OCI-LY1 (cell line): ENCODE measurements at regions not wholly inside any gene's neighbourhood (a gene's known extent, or its start where the extent isn't known, plus 50 kb on each side); places are given as distances from the start of the nearest gene placed in this dataset.

Experiments
- EZH2 ChIP-seq: fragments of 200-600 bp; sonication (generic), shearing (Covaris generic); IDR thresholded peaks from 2 replicates; pipeline ENCODE4 v1.8.0; 2017; ENCODE audit warnings: borderline replicate concordance, mixed run types, mild to moderate bottlenecking, antibody characterized with exemption, low read length, moderate library complexity, mixed read lengths
- TF ChIP-seq, protein P1 (sequence below): fragments of 200-600 bp; sonication (generic), shearing (Covaris generic); IDR thresholded peaks from 2 replicates; pipeline ENCODE4 v1.5.1; 2017; ENCODE audit warnings: mild to moderate bottlenecking, antibody characterized with exemption, low read length, moderate library complexity, mixed read lengths

DNA sequence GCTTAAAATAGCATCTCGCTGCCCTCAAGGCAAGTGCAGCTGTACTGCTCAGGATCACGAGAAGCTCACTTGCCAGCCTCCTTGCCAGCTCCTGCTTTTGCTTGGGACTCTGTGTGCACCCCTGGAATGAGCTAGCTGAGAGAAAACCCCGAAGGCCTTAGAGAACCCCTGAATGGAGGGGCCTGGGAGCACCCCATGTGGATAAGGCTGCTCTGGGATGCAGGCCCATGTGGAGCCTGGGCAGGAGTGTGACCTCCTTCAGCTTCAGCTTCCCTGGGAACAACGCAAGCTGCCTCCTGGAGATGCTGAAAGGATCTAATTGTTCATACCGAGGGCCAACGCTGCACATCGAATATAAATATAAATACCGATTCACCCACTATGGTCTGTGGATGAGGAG, 109.2 kb downstream of the HSPH1 start:
- no peak for TF ChIP-seq EZH2
- TF ChIP-seq, protein P1, sequence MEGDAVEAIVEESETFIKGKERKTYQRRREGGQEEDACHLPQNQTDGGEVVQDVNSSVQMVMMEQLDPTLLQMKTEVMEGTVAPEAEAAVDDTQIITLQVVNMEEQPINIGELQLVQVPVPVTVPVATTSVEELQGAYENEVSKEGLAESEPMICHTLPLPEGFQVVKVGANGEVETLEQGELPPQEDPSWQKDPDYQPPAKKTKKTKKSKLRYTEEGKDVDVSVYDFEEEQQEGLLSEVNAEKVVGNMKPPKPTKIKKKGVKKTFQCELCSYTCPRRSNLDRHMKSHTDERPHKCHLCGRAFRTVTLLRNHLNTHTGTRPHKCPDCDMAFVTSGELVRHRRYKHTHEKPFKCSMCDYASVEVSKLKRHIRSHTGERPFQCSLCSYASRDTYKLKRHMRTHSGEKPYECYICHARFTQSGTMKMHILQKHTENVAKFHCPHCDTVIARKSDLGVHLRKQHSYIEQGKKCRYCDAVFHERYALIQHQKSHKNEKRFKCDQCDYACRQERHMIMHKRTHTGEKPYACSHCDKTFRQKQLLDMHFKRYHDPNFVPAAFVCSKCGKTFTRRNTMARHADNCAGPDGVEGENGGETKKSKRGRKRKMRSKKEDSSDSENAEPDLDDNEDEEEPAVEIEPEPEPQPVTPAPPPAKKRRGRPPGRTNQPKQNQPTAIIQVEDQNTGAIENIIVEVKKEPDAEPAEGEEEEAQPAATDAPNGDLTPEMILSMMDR: no peak
